CD4-positive, alpha-beta T cell (primary cell): ENCODE measurements at regions not wholly inside any gene's neighbourhood (a gene's known extent, or its start where the extent isn't known, plus 50 kb on each side); places are given as distances from the start of the nearest gene placed in this dataset.

Experiments
- ATAC-seq: fragments of 200-7000 bp; cut with Tn5 transposase; one replicate; pipeline ENCODE4 v1.10.0; 2022; ENCODE audit warnings: mild to moderate bottlenecking; ENCODE audit not compliant: poor library complexity
- CTCF ChIA-PET: fragments of 350-600 bp; sonication (Branson Sonifier 250); formaldehyde crosslinking; loops from one replicate; lab custom pipeline; 2021; ENCODE audit warnings: antibody characterized with exemption, inconsistent platforms; lab: Charles Lee
- POLR2A ChIA-PET: fragments of 350-600 bp; sonication (Branson Sonifier 250); formaldehyde crosslinking; loops from one replicate; lab custom pipeline; 2021; ENCODE audit warnings: antibody characterized with exemption, inconsistent platforms; lab: Charles Lee
- DNase-seq, 14 experiments: peaks; one replicate each; pipeline ENCODE4 v3.0.0-alpha.2; 2013 to 2020; ENCODE audit warnings: mixed read lengths in 2 of 14
- H3K27ac ChIP-seq, 2 donors: one replicate each; pipeline versions ENCODE4 v1.5.1 to v1.7.0; 2013; ENCODE audit warnings: low read length in 2 of 2, low read depth in 1 of 2, mild to moderate bottlenecking in 1 of 2
- H3K27me3 ChIP-seq, 2 experiments: 1 replicate in 1 of 2; 2 replicates in 1 of 2; pipeline versions ENCODE4 v1.6.1 to v1.7.0; 2013; ENCODE audit warnings: low read length in 2 of 2, control low read depth in 1 of 2, mild to moderate bottlenecking in 1 of 2, moderate library complexity in 1 of 2; ENCODE audit not compliant: insufficient read depth in 2 of 2, control insufficient read depth in 1 of 2
- H3K36me3 ChIP-seq: one replicate; pipeline ENCODE4 v1.6.1; 2013; ENCODE audit warnings: low read length, control low read depth; ENCODE audit not compliant: insufficient read depth
- H3K4me1 ChIP-seq: one replicate; pipeline ENCODE4 v1.6.1; 2013; ENCODE audit warnings: low read length, control low read depth; ENCODE audit not compliant: insufficient read depth
- H3K4me3 ChIP-seq: one replicate; pipeline ENCODE4 v1.5.1; 2013; ENCODE audit warnings: mild to moderate bottlenecking, low read length, moderate library complexity
- H3K9me3 ChIP-seq, 2 experiments: 1 replicate in 1 of 2; 2 replicates in 1 of 2; pipeline versions ENCODE4 v1.6.1 to v1.7.0; 2013; ENCODE audit warnings: low read length in 2 of 2, mild to moderate bottlenecking in 2 of 2, control low read depth in 1 of 2, moderate library complexity in 1 of 2; ENCODE audit not compliant: control insufficient read depth in 1 of 2, insufficient read depth in 1 of 2
- H3K27ac Mint-ChIP-seq: one replicate; pipeline ENCODE4 v1.8.0; 2020; ENCODE audit warnings: mixed read lengths
- H3K27me3 Mint-ChIP-seq: one replicate; pipeline ENCODE4 v1.8.0; 2021; ENCODE audit warnings: mixed read lengths
- H3K36me3 Mint-ChIP-seq: one replicate; pipeline ENCODE4 v1.8.0; 2021; ENCODE audit warnings: low read depth, mixed read lengths
- H3K4me1 Mint-ChIP-seq: one replicate; pipeline ENCODE4 v1.8.0; 2021; ENCODE audit warnings: low read depth, mixed read lengths
- H3K4me3 Mint-ChIP-seq: one replicate; pipeline ENCODE4 v1.8.0; 2020; ENCODE audit warnings: mild to moderate bottlenecking, mixed read lengths
- H3K9me3 Mint-ChIP-seq: one replicate; pipeline ENCODE4 v1.8.0; 2020; ENCODE audit warnings: mixed read lengths
- CTCF ChIP-seq: fragments of 200-600 bp; IDR thresholded peaks from one replicate; pipeline ENCODE4 v1.8.0; 2022; ENCODE audit warnings: antibody characterized with exemption, mild to moderate bottlenecking
- intact Hi-C, 2 experiments: fragments of 100-400 bp; cut with DNase I in 1 of 2; cut with micrococcal nuclease in 1 of 2; formaldehyde crosslinking; loops; one replicate each; pipeline versions ENCODE4 v1.15.1 to v1.9.0; 2023 to 2025; cut with DNase I, micrococcal nuclease

- intact Hi-C loops, result no loop called here
- Mint-ChIP-seq H3K4me3 (peak overlapping the region; percentile 13), H3K27ac (peak overlapping the region; percentile 90), H3K4me1 (peaks cover 85% of the 10 kb centered on the region), H3K9me3 (no peaks in the 10 kb centered on the region), H3K27me3 (no peaks in the 10 kb centered on the region), H3K36me3 (no peaks in the 10 kb centered on the region)
- Histone ChIP-seq H3K4me1 (peaks cover 72% of the 10 kb centered on the region), H3K36me3 (no peaks in the 10 kb centered on the region), H3K27me3 (no peaks in the 10 kb centered on the region), H3K9me3 (no peaks in the 10 kb centered on the region), H3K27ac (peak overlapping the region in 1 of 2 donors; percentile 5), H3K4me3 (no peak overlapping the region)
- no peak for TF ChIP-seq CTCF
- ATAC-seq, result no peak
- CTCF ChIA-PET, result interaction anchor here (0.6 to 1.7 kb wide), 3 partner anchors 8 to 141 kb away, joined by 3 to 7 read pairs (median 3); no protein-coding TSS in a partner anchor
- POLR2A ChIA-PET, result interaction anchor here (2.0 to 3.7 kb wide), 2 partner anchors 13 to 56 kb away, joined by 5 to 14 read pairs; partner anchors contain the start of gene CAB39
- DNase-seq, result no peak
Measured at GRCh38 chr2:230657462-230657861, 55.2 kb upstream of the CAB39 start.

GRCh38 chr2:230657906-230658305 lies 54.7 kb upstream of the CAB39 start:
- ChIA-PET CTCF (interaction anchor here (0.6 to 1.7 kb wide), 3 partner anchors 9 to 141 kb away, joined by 3 to 7 read pairs (median 3); no protein-coding TSS in a partner anchor), POLR2A (interaction anchor here (2.0 to 3.7 kb wide), 2 partner anchors 14 to 56 kb away, joined by 5 to 14 read pairs; partner anchors contain the start of gene CAB39)
- no peak for ATAC-seq
- peaks cover 85% of the 10 kb centered on the region for H3K4me1 Mint-ChIP-seq
- Histone ChIP-seq H3K27ac (peak overlapping the region in 1 of 2 donors; percentile 5), H3K4me1 (peaks cover 77% of the 10 kb centered on the region), H3K9me3 (no peaks in the 10 kb centered on the region), H3K36me3 (no peaks in the 10 kb centered on the region), H3K4me3 (no peak overlapping the region), H3K27me3 (no peaks in the 10 kb centered on the region)
- H3K36me3 Mint-ChIP-seq, result no peaks in the 10 kb centered on the region
- H3K4me3 Mint-ChIP-seq, result peak overlapping the region; percentile 13
- peak overlapping the region; percentile 90 for H3K27ac Mint-ChIP-seq
- no peaks in the 10 kb centered on the region for H3K27me3 Mint-ChIP-seq
- no peak for DNase-seq
- intact Hi-C loops, result no loop called here
- TF ChIP-seq CTCF, result no peak
- H3K9me3 Mint-ChIP-seq, result no peaks in the 10 kb centered on the region

GRCh38 chr2:230658577-230658876 lies 54.1 kb upstream of the CAB39 start:
- H3K27ac Mint-ChIP-seq, result peak overlapping the region; percentile 90
- Histone ChIP-seq H3K27ac (no peak overlapping the region), H3K36me3 (no peaks in the 10 kb centered on the region), H3K9me3 (no peaks in the 10 kb centered on the region), H3K4me1 (peaks cover 83% of the 10 kb centered on the region), H3K27me3 (no peaks in the 10 kb centered on the region), H3K4me3 (no peak overlapping the region)
- H3K36me3 Mint-ChIP-seq, result no peaks in the 10 kb centered on the region
- POLR2A ChIA-PET, result interaction anchor here (2.0 to 3.7 kb wide), 2 partner anchors 15 to 55 kb away, joined by 5 to 14 read pairs; partner anchors contain the start of gene CAB39
- H3K27me3 Mint-ChIP-seq, result no peaks in the 10 kb centered on the region
- H3K4me1 Mint-ChIP-seq, result peaks cover 90% of the 10 kb centered on the region
- DNase-seq, result no peak
- peak overlapping the region; percentile 65 for H3K4me3 Mint-ChIP-seq
- intact Hi-C loops, result no loop called here
- no peak for TF ChIP-seq CTCF
- CTCF ChIA-PET, result interaction anchor here (0.9 to 1.7 kb wide), 2 partner anchors 123 to 140 kb away, joined by 3 to 7 read pairs; no protein-coding TSS in a partner anchor
- H3K9me3 Mint-ChIP-seq, result no peaks in the 10 kb centered on the region
- no peak for ATAC-seq
